ENCODE measurements at regions not wholly inside any gene's neighbourhood (a gene's known extent, or its start where the extent isn't known, plus 50 kb on each side); places are given as distances from the start of the nearest gene placed in this dataset.

GRCh38 chr4:123666486-123666885, 269.9 kb downstream of the SPRY1 start:
- TF ChIP-seq EZH2 (IDR thresholded peaks at IDR 0.05; ENCODE audit: low read length, missing control alignments), result no peak
- TF ChIP-seq CTCF (conservative IDR thresholded peaks at IDR 0.05 in 1 of 2, IDR thresholded peaks at IDR 0.05 in 1 of 2; ENCODE audit: low read depth in 1 of 2, low read length in 2 of 2), result no peak

All from fibroblast of lung (primary cell).